ENCODE measurements at regions not wholly inside any gene's neighbourhood (a gene's known extent, or its start where the extent isn't known, plus 50 kb on each side); places are given as distances from the start of the nearest gene placed in this dataset.

- TF ChIP-seq CTCF (conservative IDR thresholded peaks at IDR 0.05), result no peak
- TF ChIP-seq ZFX (IDR thresholded peaks at IDR 0.05), result no peak
These were observed 217.9 kb downstream of the GLRX3 start for GRCh38 chr10:130353928-130354572.
